T-helper 1 cell treated with Interleukin-12 subunit alpha and Interleukin-12 subunit beta and Interleukin-4 antibody, amounts not matched to agents 30 μg/mL and 1 μg/mL, for 36 hours (primary cell): ENCODE measurements at regions not wholly inside any gene's neighbourhood (a gene's known extent, or its start where the extent isn't known, plus 50 kb on each side); places are given as distances from the start of the nearest gene placed in this dataset.
"Not testable (repeated sequence)": the region's sequence is repeated elsewhere in the genome, so short reads cannot be mapped to it uniquely, and the experiment has no call there.

ENCODE experiments used
- H3K27ac Mint-ChIP-seq: one replicate; pipeline ENCODE4 v1.8.0; 2021; ENCODE audit warnings: mild to moderate bottlenecking, mixed read lengths
- H3K27me3 Mint-ChIP-seq: one replicate; pipeline ENCODE4 v1.8.0; 2021; ENCODE audit warnings: low read depth, mixed read lengths
- H3K36me3 Mint-ChIP-seq: one replicate; pipeline ENCODE4 v1.8.0; 2021; ENCODE audit warnings: low read depth, mixed read lengths
- H3K4me1 Mint-ChIP-seq: one replicate; pipeline ENCODE4 v1.8.0; 2021; ENCODE audit warnings: low read depth, mixed read lengths
- H3K4me3 Mint-ChIP-seq: one replicate; pipeline ENCODE4 v1.8.0; 2021; ENCODE audit warnings: mild to moderate bottlenecking, moderate library complexity, mixed read lengths
- H3K9me3 Mint-ChIP-seq: one replicate; pipeline ENCODE4 v1.8.0; 2021; ENCODE audit warnings: mixed read lengths

- H3K36me3 Mint-ChIP-seq, H3K4me3 Mint-ChIP-seq, H3K4me1 Mint-ChIP-seq, H3K27me3 Mint-ChIP-seq, H3K27ac Mint-ChIP-seq: not testable (repeated sequence)
- peaks cover 33% of the 10 kb centered on the region for H3K9me3 Mint-ChIP-seq
These were observed 271.7 kb upstream of the PTER start for GRCh38 chr10:16165067-16165466.

GRCh38 chr10:16182144-16182543 is 254.7 kb upstream of the PTER start:
- Mint-ChIP-seq H3K4me3 (no peak overlapping the region), H3K27ac (no peak overlapping the region), H3K36me3 (no peaks in the 10 kb centered on the region), H3K4me1 (no peaks in the 10 kb centered on the region), H3K9me3 (no peaks in the 10 kb centered on the region), H3K27me3 (no peaks in the 10 kb centered on the region)

DNA sequence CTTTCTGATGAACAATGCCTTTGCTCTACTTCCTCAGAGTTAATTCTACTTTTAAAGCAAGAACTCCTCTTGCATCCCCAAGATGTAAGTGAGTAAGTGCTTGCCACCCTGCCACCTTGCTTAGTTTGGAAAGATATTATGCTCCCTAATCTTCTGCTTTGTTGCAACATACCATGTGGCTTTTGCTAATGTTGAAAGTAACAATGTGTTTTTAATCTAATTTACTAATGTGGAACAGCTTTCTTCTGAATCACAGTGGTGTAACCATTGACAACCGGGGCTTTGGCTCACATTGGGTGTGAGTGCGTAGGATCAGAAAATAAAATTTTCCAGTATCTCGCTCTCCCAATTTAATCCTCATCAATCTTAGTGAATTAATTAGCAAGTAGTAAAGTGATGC is 254.1 kb upstream of the PTER start:
- Mint-ChIP-seq H3K9me3 (no peaks in the 10 kb centered on the region), H3K27ac (no peak overlapping the region), H3K27me3 (no peaks in the 10 kb centered on the region), H3K4me1 (no peaks in the 10 kb centered on the region), H3K36me3 (no peaks in the 10 kb centered on the region), H3K4me3 (no peak overlapping the region)

DNA sequence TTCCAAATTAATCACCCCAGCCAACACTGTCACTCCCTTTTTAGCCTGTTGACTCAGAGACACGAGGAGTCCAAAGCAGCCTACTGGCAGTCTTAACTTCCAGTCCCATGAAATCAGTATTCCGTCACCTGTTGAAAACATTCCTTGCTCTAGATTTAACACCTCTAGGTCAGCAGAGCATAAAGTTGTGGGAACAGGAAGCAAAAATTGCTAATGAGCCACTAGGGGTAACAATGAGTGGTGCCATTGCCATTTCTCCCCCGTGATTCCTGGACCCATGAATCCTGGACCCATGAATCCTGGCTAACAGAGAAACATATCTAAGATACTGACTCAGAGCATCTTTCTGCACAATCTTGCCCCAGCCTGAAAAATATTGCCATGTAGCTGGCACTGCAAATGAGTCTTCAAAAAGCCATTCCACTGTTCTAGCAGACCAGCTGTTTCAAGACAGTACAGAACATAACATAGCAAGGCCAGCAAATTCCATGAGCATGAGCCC is 252.7 kb upstream of the PTER start:
- H3K27me3 Mint-ChIP-seq = no peaks in the 10 kb centered on the region
- no peaks in the 10 kb centered on the region for H3K36me3 Mint-ChIP-seq
- H3K4me3 Mint-ChIP-seq = no peak overlapping the region
- H3K27ac Mint-ChIP-seq = no peak overlapping the region
- no peaks in the 10 kb centered on the region for H3K9me3 Mint-ChIP-seq
- H3K4me1 Mint-ChIP-seq = no peaks in the 10 kb centered on the region

GRCh38 chr10:16184906-16185305 is 251.9 kb upstream of the PTER start:
- H3K9me3 Mint-ChIP-seq = no peaks in the 10 kb centered on the region
- H3K4me1 Mint-ChIP-seq = peaks cover 5% of the 10 kb centered on the region
- no peaks in the 10 kb centered on the region for H3K36me3 Mint-ChIP-seq
- no peak overlapping the region for H3K4me3 Mint-ChIP-seq
- H3K27me3 Mint-ChIP-seq = no peaks in the 10 kb centered on the region
- no peak overlapping the region for H3K27ac Mint-ChIP-seq

DNA sequence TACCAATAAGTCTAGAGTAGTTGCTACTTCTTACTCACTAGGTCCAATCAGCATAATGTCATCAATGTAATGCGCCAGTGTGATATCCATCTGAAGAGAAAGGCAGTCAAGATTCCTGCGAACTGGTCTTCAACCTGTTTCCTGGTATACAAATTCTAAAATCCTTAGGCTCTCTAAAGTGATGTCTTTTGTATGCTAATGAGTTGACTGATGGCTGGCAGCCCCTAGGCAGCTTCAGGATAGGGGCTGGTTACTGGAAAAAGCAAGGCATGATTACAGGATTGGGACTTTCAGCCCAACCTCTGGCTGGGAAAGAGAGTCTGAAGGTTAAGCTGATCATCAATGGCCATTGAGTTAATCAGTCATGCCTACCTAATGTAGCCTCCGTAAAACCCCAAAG is 250.2 kb upstream of the PTER start:
- Mint-ChIP-seq H3K4me1 (peaks cover 7% of the 10 kb centered on the region), H3K36me3 (no peaks in the 10 kb centered on the region), H3K9me3 (peaks cover 4% of the 10 kb centered on the region), H3K27ac (no peak overlapping the region), H3K4me3 (no peak overlapping the region), H3K27me3 (no peaks in the 10 kb centered on the region)

DNA sequence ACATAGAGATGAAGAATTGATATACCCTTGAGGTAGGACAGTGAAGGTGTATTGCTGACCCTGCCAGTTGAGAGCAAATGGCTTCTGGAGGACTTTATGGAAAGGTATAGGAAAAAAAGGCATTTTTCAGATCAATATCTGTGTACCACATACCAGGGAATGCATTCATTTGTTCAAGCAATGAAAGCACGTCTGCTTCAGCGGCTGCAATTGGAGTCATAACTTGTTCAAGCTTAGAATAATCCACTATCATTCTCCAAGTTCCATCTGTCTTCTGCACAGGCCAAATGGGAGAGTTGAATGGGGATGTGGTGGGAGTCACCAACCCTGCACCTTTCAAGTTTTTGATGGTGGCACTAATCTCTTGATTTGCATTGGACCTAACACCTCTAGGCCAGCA is 249.6 kb upstream of the PTER start:
- Mint-ChIP-seq H3K4me1 (peaks cover 7% of the 10 kb centered on the region), H3K4me3 (no peak overlapping the region), H3K36me3 (no peaks in the 10 kb centered on the region), H3K27ac (no peak overlapping the region), H3K27me3 (no peaks in the 10 kb centered on the region), H3K9me3 (peaks cover 4% of the 10 kb centered on the region)

GRCh38 chr10:16192337-16192736 is 244.5 kb upstream of the PTER start:
- no peak overlapping the region for H3K4me3 Mint-ChIP-seq
- peaks cover 6% of the 10 kb centered on the region for H3K36me3 Mint-ChIP-seq
- H3K27me3 Mint-ChIP-seq = no peaks in the 10 kb centered on the region
- H3K9me3 Mint-ChIP-seq = peaks cover 13% of the 10 kb centered on the region
- H3K4me1 Mint-ChIP-seq = peaks cover 28% of the 10 kb centered on the region
- no peak overlapping the region for H3K27ac Mint-ChIP-seq

DNA sequence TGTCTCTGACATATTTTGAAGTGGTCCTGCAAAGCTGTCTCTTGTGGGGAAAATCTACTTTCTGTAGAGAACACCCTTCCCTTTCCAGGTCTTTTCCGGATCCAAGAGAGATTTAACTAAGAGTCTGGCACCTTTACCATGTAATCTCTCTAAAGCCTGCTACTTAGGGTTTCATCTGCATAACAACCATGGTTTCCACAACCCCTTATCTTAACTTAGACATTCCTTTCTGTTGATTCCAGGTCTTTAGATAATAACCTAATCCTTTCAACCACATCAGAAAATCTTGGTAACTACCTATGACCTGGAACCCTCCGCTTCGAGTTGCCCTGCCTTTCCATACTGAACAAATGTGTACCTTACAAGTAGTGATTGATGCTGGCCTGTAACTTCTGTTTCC is 243.6 kb upstream of the PTER start:
- Mint-ChIP-seq H3K36me3 (peaks cover 6% of the 10 kb centered on the region), H3K9me3 (peaks cover 13% of the 10 kb centered on the region), H3K4me3 (no peak overlapping the region), H3K4me1 (peaks cover 32% of the 10 kb centered on the region), H3K27ac (no peak overlapping the region), H3K27me3 (no peaks in the 10 kb centered on the region)

- Mint-ChIP-seq H3K4me1 (peaks cover 25% of the 10 kb centered on the region), H3K27ac (peak overlapping the region; percentile 6), H3K4me3 (peak overlapping the region; percentile 3)
These were observed 241.5 kb upstream of the PTER start for GRCh38 chr10:16195178-16195769.

DNA sequence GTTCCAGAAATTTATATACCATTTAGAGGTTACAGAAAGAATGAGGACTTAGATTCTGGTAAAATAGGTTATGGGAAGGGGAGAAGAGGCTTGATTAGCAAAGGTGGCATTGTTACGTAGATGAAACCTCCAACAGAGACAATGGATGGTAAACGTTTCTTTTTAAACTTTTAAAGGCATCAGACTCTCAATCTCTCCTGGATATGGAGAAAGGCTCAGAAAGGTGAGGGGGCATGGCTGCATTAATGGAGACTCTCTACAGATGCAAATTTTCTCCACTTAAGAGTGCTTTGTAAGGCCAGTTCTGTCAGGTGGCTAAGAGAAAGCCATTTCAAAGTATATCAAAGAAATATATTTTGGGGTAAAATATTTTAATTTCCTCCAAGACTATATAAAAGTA is 240.9 kb upstream of the PTER start:
- H3K27ac Mint-ChIP-seq = peak overlapping the region; percentile 6
- peaks cover 25% of the 10 kb centered on the region for H3K4me1 Mint-ChIP-seq
- H3K27me3 Mint-ChIP-seq = no peaks in the 10 kb centered on the region
- peaks cover 9% of the 10 kb centered on the region for H3K36me3 Mint-ChIP-seq
- peak overlapping the region; percentile 2 for H3K4me3 Mint-ChIP-seq
- H3K9me3 Mint-ChIP-seq = peaks cover 9% of the 10 kb centered on the region

More at GRCh38 chr10:16195178-16195769, 241.5 kb upstream of the PTER start:
- H3K36me3 Mint-ChIP-seq = peaks cover 9% of the 10 kb centered on the region
- peaks cover 9% of the 10 kb centered on the region for H3K9me3 Mint-ChIP-seq
- no peaks in the 10 kb centered on the region for H3K27me3 Mint-ChIP-seq

DNA sequence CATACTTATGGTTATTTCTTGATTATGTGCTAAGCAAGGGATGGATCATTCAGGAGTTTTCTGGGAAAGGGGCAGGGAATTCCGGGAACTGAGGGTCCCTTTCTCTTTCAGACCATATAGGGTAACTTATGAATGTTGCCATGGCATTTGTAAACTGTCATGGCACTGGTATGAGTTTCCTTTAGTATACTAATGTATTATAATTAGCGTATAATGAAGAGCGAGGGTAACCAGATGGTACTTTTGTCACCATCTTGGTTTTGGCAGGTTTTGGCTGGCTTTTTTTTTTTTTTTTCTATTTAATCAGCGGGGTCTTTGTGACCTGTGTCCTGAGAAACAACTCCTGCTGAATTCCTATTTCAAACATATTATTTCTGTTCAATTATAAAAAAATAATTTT is 237.6 kb upstream of the PTER start:
- peaks cover 9% of the 10 kb centered on the region for H3K36me3 Mint-ChIP-seq

GRCh38 chr10:16223618-16224017 is 213.2 kb upstream of the PTER start:
- not testable (repeated sequence) for H3K4me1 Mint-ChIP-seq, H3K4me3 Mint-ChIP-seq, H3K36me3 Mint-ChIP-seq, H3K27me3 Mint-ChIP-seq, H3K27ac Mint-ChIP-seq
- H3K9me3 Mint-ChIP-seq = peaks cover 30% of the 10 kb centered on the region

More for the DNA sequence above, 237.6 kb upstream of the PTER start:
- peaks cover 25% of the 10 kb centered on the region for H3K4me1 Mint-ChIP-seq
- no peak overlapping the region for H3K27ac Mint-ChIP-seq
- H3K27me3 Mint-ChIP-seq = peaks cover 2% of the 10 kb centered on the region
- peaks cover 7% of the 10 kb centered on the region for H3K9me3 Mint-ChIP-seq
- H3K4me3 Mint-ChIP-seq = no peak overlapping the region

- Mint-ChIP-seq H3K9me3 (peaks cover 16% of the 10 kb centered on the region), H3K27me3 (no peaks in the 10 kb centered on the region), H3K36me3 (no peaks in the 10 kb centered on the region), H3K4me3 (no peak overlapping the region), H3K4me1 (no peaks in the 10 kb centered on the region), H3K27ac (no peak overlapping the region)
These were observed 209.1 kb upstream of the PTER start for GRCh38 chr10:16227674-16228073.

- Mint-ChIP-seq H3K9me3 (peaks cover 10% of the 10 kb centered on the region), H3K27ac (no peak overlapping the region), H3K4me3 (no peak overlapping the region), H3K36me3 (no peaks in the 10 kb centered on the region), H3K4me1 (no peaks in the 10 kb centered on the region), H3K27me3 (no peaks in the 10 kb centered on the region)
These were observed 205.6 kb upstream of the PTER start for GRCh38 chr10:16231176-16231575.
